Neural cell (in vitro differentiated cells): ENCODE measurements at regions not wholly inside any gene's neighbourhood (a gene's known extent, or its start where the extent isn't known, plus 50 kb on each side); places are given as distances from the start of the nearest gene placed in this dataset.
"Not testable (repeated sequence)": the region's sequence is repeated elsewhere in the genome, so short reads cannot be mapped to it uniquely, and the experiment has no call there.

Experiments used
- H2AFZ ChIP-seq: fragments of 200-600, 300-800 bp; sonication (generic), shearing (Covaris generic); 2 replicates; pipeline ENCODE4 v1.6.0; 2014; ENCODE audit warnings: low read depth, mild to moderate bottlenecking, antibody characterized with exemption, low read length, moderate library complexity
- H3F3A ChIP-seq: fragments of 200-600 bp; shearing (Covaris generic); 2 replicates; pipeline ENCODE4 v1.6.1; 2016; ENCODE audit warnings: mild to moderate bottlenecking, moderate library complexity, mixed read lengths, antibody characterized with exemption, low read length; ENCODE audit not compliant: insufficient read depth, poor library complexity, severe bottlenecking
- H3K27ac ChIP-seq: fragments of 200-600, 300-800 bp; sonication (generic), shearing (Covaris generic); 2 replicates; pipeline ENCODE4 v1.5.1; 2014; ENCODE audit warnings: mild to moderate bottlenecking, low read length, moderate library complexity
- H3K27me3 ChIP-seq: fragments of 300-800, 200-600 bp; sonication (generic), shearing (Covaris generic); 2 replicates; pipeline ENCODE4 v1.6.0; 2014; ENCODE audit warnings: mild to moderate bottlenecking, low read depth, low read length, moderate library complexity; ENCODE audit not compliant: insufficient read depth
- H3K36me3 ChIP-seq: fragments of 300-800, 200-600 bp; sonication (generic), shearing (Covaris generic); 2 replicates; pipeline ENCODE4 v1.5.1; 2014; ENCODE audit warnings: mild to moderate bottlenecking, antibody characterized with exemption, low read length, moderate library complexity; ENCODE audit not compliant: insufficient read depth
- H3K4me2 ChIP-seq: fragments of 300-800, 200-600 bp; sonication (generic), shearing (Covaris generic); 2 replicates; pipeline ENCODE4 v1.6.0; 2014; ENCODE audit warnings: mild to moderate bottlenecking, low read length
- H3K4me3 ChIP-seq: fragments of 300-800, 200-600 bp; sonication (generic), shearing (Covaris generic); 2 replicates; pipeline ENCODE4 v1.5.1; 2014; ENCODE audit warnings: mild to moderate bottlenecking, low read length, moderate library complexity
- H3K79me2 ChIP-seq: fragments of 200-600 bp; shearing (Covaris generic); replicated peaks from 2 replicates; pipeline ENCODE4 v1.6.0; 2014; ENCODE audit warnings: mild to moderate bottlenecking, low read length, moderate library complexity; ENCODE audit not compliant: insufficient read depth
- H3K9ac ChIP-seq: fragments of 300-800, 200-600 bp; sonication (generic), shearing (Covaris generic); 2 replicates; pipeline ENCODE4 v1.6.1; 2016; ENCODE audit warnings: mild to moderate bottlenecking, low read length, mixed read lengths
- H3K9me2 ChIP-seq: fragments of 200-600 bp; shearing (Covaris generic); 2 replicates; pipeline ENCODE4 v1.6.1; 2016; ENCODE audit warnings: mild to moderate bottlenecking, low read length, mixed read lengths; ENCODE audit not compliant: insufficient read depth
- H3K9me3 ChIP-seq: fragments of 200-600, 300-800 bp; sonication (generic), shearing (Covaris generic); 2 replicates; pipeline ENCODE4 v1.6.1; 2016; ENCODE audit warnings: mild to moderate bottlenecking, mixed run types, low read length, moderate library complexity, mixed read lengths
- H4K20me1 ChIP-seq: fragments of 200-600 bp; shearing (Covaris generic); 2 replicates; pipeline ENCODE4 v1.6.1; 2016; ENCODE audit warnings: mild to moderate bottlenecking, mixed run types; ENCODE audit not compliant: insufficient read depth
- CTCF ChIP-seq: fragments of 450-650 bp; IDR thresholded peaks from 2 replicates; pipeline ENCODE4 v1.5.1; 2014; ENCODE audit warnings: antibody characterized with exemption, mild to moderate bottlenecking, moderate library complexity; ENCODE audit not compliant: poor library complexity, severe bottlenecking
- EP300 ChIP-seq: fragments of 450-650 bp; conservative IDR thresholded peaks from 2 replicates; pipeline ENCODE4 v1.6.1; 2014; ENCODE audit warnings: antibody characterized with exemption, mild to moderate bottlenecking, moderate library complexity; ENCODE audit not compliant: poor library complexity, severe bottlenecking
- EZH2 ChIP-seq: fragments of 200-600, 300-800 bp; shearing (Covaris generic), sonication (generic); IDR thresholded peaks from 2 replicates; pipeline ENCODE4 v1.6.1; 2014; ENCODE audit warnings: antibody characterized with exemption, low read length, borderline replicate concordance, mild to moderate bottlenecking; ENCODE audit not compliant: insufficient read depth, poor library complexity, severe bottlenecking
- MXI1 ChIP-seq: fragments of 450-650 bp; conservative IDR thresholded peaks from 2 replicates; pipeline ENCODE4 v1.6.1; 2014; ENCODE audit warnings: antibody characterized with exemption, mild to moderate bottlenecking; ENCODE audit not compliant: poor library complexity, severe bottlenecking
- POLR2AphosphoS5 ChIP-seq: IDR thresholded peaks from 2 replicates; pipeline ENCODE4 v1.6.1; 2012
- RAD21 ChIP-seq: fragments of 450-650 bp; conservative IDR thresholded peaks from 2 replicates; pipeline ENCODE4 v1.6.1; 2014; ENCODE audit warnings: antibody characterized with exemption, mild to moderate bottlenecking, moderate library complexity
- REST ChIP-seq: IDR thresholded peaks from 2 replicates; pipeline ENCODE4 v1.6.1; 2012; ENCODE audit warnings: borderline replicate concordance
- SMC3 ChIP-seq: fragments of 450-650 bp; conservative IDR thresholded peaks from 2 replicates; pipeline ENCODE4 v1.6.1; 2014; ENCODE audit warnings: antibody characterized with exemption, mild to moderate bottlenecking, moderate library complexity; ENCODE audit not compliant: poor library complexity
- TAF1 ChIP-seq: IDR thresholded peaks from 2 replicates; pipeline ENCODE4 v1.6.1; 2012; ENCODE audit warnings: low read depth

GRCh38 chr20:48127133-48127532 lies 341.9 kb upstream of the SULF2 start:
- not testable (repeated sequence) for H3K27me3 ChIP-seq, H3K79me2 ChIP-seq, H3K36me3 ChIP-seq, H2AFZ ChIP-seq, H3K9me2 ChIP-seq, H3K9me3 ChIP-seq, H3K4me3 ChIP-seq, H3K4me2 ChIP-seq, H3K9ac ChIP-seq, H3F3A ChIP-seq, H4K20me1 ChIP-seq, H3K27ac ChIP-seq

- no peaks in the 10 kb centered on the region for H3F3A ChIP-seq
- no peak overlapping the region for H3K4me3 ChIP-seq
- H3K4me2 ChIP-seq = no peak overlapping the region
- TF ChIP-seq RAD21 = no peak
- no peak for TF ChIP-seq TAF1
- no peak for TF ChIP-seq POLR2AphosphoS5
- TF ChIP-seq REST = no peak
- no peak for TF ChIP-seq CTCF
- no peak for TF ChIP-seq EZH2
- TF ChIP-seq EP300 = no peak
- TF ChIP-seq SMC3 = no peak
- no peak for TF ChIP-seq MXI1
- H3K27ac ChIP-seq = no peak overlapping the region
- no peak overlapping the region for H2AFZ ChIP-seq
- H3K79me2 ChIP-seq = no peaks in the 10 kb centered on the region
- no peaks in the 10 kb centered on the region for H3K36me3 ChIP-seq
- H3K9me3 ChIP-seq = no peaks in the 10 kb centered on the region
- H3K9ac ChIP-seq = no peak overlapping the region
- H4K20me1 ChIP-seq = no peaks in the 10 kb centered on the region
- H3K27me3 ChIP-seq = no peaks in the 10 kb centered on the region
- H3K9me2 ChIP-seq = no peaks in the 10 kb centered on the region
Observed at GRCh38 chr20:48126227-48126740, 341.0 kb upstream of the SULF2 start.

- Histone ChIP-seq H2AFZ (no peak overlapping the region), H3K4me3 (no peak overlapping the region), H3F3A (no peaks in the 10 kb centered on the region), H3K4me2 (no peak overlapping the region), H3K27ac (no peak overlapping the region), H3K36me3 (no peaks in the 10 kb centered on the region), H3K9me3 (no peaks in the 10 kb centered on the region), H3K79me2 (no peaks in the 10 kb centered on the region), H3K27me3 (no peaks in the 10 kb centered on the region), H3K9me2 (no peaks in the 10 kb centered on the region), H3K9ac (no peak overlapping the region), H4K20me1 (no peaks in the 10 kb centered on the region)
- no peak for TF ChIP-seq RAD21
- TF ChIP-seq CTCF = no peak
- no peak for TF ChIP-seq MXI1
- TF ChIP-seq SMC3 = no peak
- no peak for TF ChIP-seq POLR2AphosphoS5
- no peak for TF ChIP-seq REST
- no peak for TF ChIP-seq EP300
- no peak for TF ChIP-seq EZH2
- TF ChIP-seq TAF1 = no peak
Observed at GRCh38 chr20:48124960-48125359, 339.7 kb upstream of the SULF2 start.
